ENCODE measurements at regions not wholly inside any gene's neighbourhood (a gene's known extent, or its start where the extent isn't known, plus 50 kb on each side); places are given as distances from the start of the nearest gene placed in this dataset.
"Not testable (repeated sequence)": the region's sequence is repeated elsewhere in the genome, so short reads cannot be mapped to it uniquely, and the experiment has no call there.

DNA sequence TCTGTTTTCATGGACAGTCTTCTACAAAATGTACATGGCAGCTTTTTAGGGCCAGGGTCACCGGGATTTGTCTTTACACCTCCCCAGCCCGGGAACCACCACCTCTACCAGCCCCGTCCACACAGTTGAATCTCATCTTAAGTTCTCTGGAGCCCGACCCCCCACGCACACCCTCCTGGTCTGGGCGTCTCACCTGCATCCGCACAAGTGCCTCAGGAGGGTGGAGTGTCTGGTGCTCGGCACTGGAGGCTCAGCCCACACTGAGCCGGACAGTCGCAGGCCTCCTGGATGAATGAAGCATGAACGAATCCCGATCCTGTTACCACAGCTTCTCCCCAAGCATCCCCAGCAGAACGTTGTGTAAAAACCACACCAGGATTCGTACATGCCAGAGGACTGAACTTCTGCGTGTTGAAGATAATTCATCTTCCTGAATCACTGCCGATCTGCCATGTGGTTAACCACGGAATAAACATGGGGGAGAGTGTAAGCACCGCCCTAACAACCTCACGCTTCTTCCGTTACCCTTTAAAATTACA lies 162.0 kb downstream of the RTP5 start:
- peak; percentile 34 for DNase-seq

DNA sequence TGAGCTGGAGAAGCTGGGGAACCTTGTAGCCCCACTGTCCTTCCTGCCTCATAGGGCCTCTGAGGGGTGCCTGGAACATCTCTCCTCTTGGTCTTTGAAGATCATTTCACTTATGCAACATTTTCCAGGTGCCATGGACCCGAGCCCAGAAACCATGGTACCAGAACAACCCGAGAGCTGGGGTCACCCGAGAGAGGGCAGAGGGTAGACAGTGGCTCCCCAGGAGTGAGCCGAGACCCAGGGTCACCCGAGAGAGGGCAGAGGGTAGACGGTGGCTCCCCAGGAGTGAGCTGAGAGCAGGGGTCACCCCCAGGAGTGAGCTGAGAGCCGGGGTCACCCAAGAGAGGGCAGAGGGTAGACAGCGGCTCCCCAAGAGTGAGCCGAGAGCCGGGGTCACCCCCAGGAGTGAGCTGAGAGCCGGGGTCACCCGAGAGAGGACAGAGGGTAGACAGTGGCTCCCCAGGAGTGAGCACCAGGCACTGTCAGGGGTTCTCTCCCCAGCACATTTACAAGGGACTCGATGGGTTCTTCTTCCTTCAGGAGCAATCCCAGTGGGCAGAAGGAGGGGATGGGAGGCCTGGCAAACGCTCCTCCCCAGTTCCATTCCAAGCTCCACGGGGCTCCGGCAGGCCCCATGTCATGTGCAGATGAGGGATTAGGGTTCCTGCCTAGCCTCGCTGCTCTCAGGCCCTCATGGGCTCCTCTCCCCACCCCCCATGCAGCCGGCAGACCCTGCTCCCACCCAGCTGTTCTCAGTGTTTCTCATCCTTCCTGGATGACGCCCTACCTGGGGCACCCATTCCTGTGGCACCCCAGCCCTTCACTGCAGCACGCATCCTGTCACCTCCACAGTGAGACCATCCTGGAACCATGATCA lies 163.5 kb downstream of the RTP5 start:
- DNase-seq: no peak

- DNase-seq: no peak
These were observed 164.6 kb downstream of the RTP5 start for GRCh38 chr2:242034138-242034537.

DNA sequence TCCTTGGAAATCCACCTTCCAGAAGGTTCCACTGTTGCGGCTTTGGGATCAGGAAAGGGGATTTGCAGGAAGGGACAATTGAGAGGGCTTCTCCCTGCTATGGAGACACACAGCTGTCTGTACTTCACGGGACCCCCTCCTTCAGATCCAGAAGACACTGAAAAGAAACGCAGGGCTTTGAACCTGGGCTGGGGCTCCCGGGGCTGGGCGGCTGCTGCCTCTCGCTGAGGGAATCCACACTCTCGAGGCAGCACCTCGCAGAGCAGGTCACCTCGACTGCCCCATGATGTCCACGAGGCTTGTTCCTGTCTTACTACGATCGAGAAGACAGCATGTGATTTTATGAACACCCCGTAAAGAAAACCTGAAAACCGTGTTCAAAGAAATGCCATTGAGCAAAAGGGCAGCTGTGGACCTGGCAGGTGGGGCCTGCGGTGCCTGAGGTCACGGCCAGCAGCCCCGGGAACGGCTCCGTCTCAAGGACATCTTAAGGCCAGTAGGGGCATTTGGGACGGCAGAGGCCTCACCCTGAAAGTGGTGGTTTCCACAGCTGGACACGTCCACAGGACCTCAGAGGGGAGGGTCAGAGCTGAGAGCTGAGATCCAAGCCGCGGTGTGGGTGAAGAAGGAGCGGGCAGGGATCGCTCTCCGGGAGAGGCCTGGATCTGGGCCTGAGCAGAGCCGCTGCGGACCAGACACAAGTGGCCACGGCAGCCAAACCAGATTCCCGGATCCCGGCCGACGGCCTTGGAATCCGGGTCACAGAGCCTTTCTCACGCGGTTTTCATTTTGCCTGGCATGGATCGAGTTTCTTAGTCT lies 165.7 kb downstream of the RTP5 start:
- DNase-seq: no peak

DNA sequence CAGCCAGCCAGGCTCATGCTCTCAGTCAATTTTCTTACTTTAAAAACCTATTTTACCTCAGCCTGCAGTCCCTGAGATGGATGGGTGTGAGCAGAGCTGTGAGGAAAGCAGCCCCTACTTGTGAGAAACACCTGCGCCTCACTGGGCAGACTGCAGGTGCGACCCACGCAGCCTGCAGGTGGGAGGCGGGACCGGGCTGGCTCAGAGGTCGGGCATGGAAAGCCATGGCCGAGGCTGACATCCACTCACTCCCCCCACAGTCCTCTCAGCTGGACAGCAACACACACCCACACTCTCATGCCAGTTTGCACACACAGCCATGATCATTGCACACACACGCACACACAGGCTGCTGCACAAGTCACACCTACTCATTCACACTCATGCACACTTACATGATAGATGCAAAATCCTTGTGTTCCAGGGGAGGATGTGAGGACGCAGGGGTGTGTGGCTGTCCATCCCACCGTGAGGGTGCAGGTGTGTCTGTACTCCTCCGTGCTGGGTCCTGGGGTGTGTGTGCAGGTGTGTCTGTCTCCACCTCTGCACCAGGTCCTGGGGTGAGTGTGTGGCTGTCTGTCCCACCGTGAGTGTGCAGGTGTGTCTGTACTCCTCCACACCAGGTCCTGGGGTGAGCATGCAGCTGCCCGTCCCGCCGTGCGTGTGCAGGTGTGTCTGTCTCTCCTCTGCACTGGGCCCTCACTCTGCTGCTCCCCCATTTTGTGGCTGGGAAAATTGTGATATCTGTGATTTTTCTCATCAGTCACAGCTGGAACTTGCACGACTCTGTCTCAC lies 166.5 kb downstream of the RTP5 start:
- no peak for DNase-seq

DNA sequence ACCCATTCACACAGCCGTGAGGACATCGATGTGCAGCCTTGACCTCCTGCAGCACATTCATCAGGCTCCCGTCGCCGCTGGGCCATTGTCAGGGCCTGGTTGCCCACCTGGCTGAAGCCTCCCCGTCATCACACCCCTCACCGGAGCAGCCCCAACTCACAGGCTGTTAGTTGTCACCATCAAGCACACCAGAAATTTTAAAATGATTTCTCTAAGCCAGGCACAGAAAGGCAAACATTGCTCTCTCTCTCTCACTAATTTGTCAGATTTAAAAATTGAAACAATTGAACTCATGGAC lies 167.1 kb downstream of the RTP5 start:
- no peak for DNase-seq

DNA sequence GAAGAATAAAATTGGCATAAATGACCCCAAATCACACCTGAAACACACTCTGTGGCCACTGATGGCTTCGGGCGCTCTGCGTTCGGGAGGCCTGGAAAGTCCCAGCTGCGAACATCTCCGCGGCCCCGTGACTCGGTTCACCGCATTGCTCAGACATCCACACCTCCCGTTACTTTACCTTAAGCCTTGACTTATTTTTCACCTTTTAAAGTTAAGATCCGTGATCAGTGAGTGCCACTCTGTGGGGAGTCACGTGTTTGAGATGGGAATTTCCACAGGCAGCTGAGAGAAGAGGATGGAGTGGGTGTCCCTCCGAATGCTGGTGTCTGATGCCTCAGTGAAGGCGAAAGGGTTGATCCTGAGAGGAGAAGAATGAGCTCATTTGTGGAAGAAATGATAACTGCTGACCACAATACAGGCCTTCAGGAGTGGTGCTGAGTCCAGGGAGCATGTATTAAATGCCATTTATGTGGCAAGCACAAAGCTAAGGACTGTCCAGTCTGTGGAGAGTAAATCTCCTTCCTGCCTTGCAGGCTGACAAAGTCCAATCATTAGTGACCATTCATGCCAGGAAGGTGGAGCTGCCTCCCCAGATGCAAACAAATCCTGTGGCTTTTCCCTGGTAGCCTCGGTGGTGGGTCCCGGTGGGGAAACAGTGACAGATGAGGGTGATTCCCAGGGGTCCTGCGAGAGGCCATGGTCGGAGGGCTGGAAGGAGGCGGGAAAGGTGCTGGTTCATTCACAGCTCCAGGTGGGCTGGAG lies 168.8 kb downstream of the RTP5 start:
- no peak for DNase-seq

DNA sequence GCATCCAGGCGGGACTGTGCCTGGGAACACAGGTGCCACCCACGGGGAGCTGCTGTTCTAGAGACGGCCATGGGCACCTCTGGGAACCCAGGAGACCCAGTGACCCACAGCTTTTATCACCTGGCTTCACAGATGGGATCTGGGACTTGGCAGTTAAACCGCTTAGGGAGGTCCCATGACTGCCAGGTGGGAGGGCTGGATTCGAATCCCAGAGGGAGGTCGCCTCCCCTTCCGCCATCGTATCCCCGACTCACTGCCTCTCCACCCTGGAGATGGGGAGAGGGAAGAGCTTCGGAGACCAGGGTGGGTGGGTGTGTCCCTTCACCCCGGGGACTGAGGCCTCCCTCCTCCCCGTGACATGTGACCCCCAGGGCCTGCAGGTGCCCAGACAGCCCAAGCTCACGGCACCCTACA lies 169.4 kb downstream of the RTP5 start:
- no peak for DNase-seq

- no peak for DNase-seq
These were observed 170.8 kb downstream of the RTP5 start for GRCh38 chr2:242040303-242040655.

DNA sequence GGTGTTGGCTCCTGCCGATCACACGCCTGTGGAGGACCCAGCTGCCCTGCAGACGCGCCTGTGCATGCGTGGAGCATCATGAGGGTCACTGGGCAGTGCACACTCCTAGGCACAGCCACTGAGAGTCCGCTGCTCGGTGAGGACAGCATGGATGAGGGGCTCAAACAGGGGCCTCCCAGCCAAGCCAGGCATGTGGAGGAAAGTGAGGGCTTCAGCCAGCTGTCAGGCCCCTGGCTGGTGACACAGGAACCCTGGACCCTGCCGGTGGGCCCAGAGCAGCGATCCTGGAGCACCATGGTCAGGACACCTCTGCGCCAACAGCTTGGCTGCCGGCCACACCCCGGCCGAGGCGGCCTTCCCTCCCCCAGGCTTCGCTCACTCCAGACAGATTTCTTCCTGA lies 171.2 kb downstream of the RTP5 start:
- no peak for DNase-seq

DNA sequence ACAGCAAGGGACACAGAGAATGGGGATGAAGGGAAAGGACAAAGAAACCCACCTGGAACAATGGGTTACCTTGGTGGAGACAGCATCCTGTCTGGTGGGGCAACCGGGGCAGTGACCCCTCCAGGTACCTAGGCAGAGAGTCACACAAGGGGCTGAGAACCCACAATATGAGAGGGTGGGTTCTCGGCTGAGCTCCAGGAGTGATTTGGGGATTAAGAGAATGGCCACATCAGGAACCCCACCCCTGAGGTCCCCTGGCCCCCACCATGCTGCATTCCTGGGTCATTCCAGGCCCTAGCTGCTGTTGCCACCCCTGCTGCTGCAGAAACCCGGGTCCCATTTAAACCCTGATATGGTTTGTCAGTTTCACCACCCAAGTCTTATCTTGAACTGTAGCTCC lies 172.3 kb downstream of the RTP5 start:
- no peak for DNase-seq

- DNase-seq: no peak
These were observed 174.2 kb downstream of the RTP5 start for GRCh38 chr2:242043538-242044312.

GRCh38 chr2:242044313-242044590 lies 174.7 kb downstream of the RTP5 start:
- no peak for DNase-seq

DNA sequence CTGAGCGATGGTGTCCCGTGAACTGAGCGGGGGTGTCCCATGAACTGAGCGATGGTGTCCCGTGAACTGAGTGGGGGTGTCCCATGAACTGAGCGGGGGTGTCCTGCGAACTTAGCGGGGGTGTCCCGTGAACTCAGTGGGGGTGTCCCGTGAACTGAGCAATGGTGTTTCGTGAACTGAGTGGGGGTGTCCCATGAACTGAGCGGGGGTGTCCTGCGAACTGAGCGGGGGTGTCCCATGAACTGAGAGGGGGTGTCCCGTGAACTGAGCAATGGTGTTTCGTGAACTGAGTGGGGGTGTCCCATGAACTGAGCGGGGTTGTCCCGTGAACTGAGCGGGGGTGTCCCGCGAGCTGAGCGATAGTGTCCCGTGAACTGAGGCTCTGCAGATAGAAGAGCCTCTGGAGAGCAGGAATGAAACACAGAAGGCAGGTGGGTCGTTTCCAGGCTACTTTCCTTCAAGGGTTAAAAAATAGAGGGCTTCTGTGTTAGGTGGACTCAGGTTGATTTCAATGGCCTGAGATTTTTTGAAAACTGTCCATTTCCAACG lies 176.1 kb downstream of the RTP5 start:
- DNase-seq: not testable (repeated sequence)

GRCh38 chr2:242046206-242046826 lies 176.8 kb downstream of the RTP5 start:
- DNase-seq: no peak

GRCh38 chr2:242047963-242048362 lies 178.4 kb downstream of the RTP5 start:
- no peak for DNase-seq

GRCh38 chr2:242048479-242048878 lies 178.9 kb downstream of the RTP5 start:
- no peak for DNase-seq

DNA sequence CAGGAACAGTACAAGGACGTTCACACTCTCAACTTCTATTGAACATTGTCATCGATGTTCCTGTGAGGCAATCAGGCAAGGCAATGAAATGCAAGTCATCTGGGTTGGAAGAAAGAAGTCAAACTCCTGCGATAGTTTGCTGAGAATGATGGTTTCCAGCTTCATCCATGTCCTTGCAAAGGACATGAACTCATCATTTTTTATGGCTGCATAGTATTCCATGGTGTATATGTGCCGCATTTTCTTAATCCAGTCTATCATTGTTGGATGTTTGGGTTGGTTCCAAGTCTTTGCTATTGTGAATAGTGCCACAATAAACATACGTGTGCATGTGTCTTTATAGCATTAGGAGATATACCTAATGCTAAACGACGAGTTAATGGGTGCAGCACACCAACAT lies 180.0 kb downstream of the RTP5 start:
- not testable (repeated sequence) for DNase-seq

DNA sequence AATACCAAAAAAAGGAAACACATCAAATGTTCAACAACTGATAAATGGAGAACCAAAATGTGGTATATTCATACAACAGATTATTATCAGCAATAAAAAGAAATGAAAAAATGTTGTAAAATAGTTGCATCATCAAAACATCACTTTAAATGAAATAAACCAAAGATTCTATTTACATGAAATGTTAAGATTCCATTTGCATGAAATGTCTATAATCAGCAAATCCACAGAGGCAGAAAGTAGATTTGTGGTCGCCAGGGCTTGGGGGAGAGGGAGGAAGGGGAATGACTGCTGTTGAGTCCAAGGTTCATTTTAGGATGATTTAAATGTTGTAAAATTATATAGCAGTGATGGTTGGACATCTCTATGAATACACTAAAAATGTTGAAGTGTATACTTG lies 181.9 kb downstream of the RTP5 start:
- no peak for DNase-seq

DNA sequence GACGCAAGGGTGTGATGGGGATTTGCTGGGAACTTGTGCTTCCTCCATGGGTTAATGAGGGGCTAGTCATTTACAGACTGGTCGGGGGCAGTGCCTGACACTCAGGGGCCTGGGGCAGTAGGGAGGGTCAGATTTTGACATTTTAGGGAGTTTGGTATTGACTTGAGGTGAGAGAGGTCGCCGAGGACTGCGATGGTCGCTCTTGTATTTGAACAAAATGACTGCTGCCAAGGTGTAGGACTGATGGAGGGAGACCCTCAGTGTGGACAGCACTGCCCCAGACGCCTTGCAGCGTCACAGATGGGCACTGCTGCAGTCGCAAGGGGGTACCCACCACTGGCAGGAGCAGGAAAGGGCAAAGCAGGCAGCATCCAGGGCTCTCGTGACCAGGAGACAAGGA lies 182.9 kb downstream of the RTP5 start:
- no peak for DNase-seq

- DNase-seq: no peak
These were observed 184.4 kb downstream of the RTP5 start for GRCh38 chr2:242053921-242054320.

All from activated naive CD4-positive, alpha-beta T cell treated with anti-CD3 and anti-CD28 coated beads, Interleukin-2, amount 50 U/mL, for 16 hours (primary cell).